KOPT-K1 (cell line): ENCODE measurements at regions not wholly inside any gene's neighbourhood (a gene's known extent, or its start where the extent isn't known, plus 50 kb on each side); places are given as distances from the start of the nearest gene placed in this dataset.
A peak's percentile ranks its signal among the peaks of the same experiment; 100 is the strongest.
"Not testable (repeated sequence)": the region's sequence is repeated elsewhere in the genome, so short reads cannot be mapped to it uniquely, and the experiment has no call there.

Source experiments
- H3K27ac ChIP-seq: fragments of 200-600 bp; sonication (generic); 2 replicates; pipeline ENCODE4 v1.5.1; 2016; ENCODE audit warnings: antibody characterized with exemption, mild to moderate bottlenecking, low read depth, low read length; ENCODE audit not compliant: poor library complexity, severe bottlenecking
- H3K36me3 ChIP-seq: fragments of 200-600 bp; sonication (generic); 2 replicates; pipeline ENCODE4 v1.5.1; 2017; ENCODE audit warnings: antibody characterized with exemption, mild to moderate bottlenecking, low read length, moderate library complexity; ENCODE audit not compliant: insufficient read depth
- H3K9me3 ChIP-seq: fragments of 200-600 bp; sonication (generic); 2 replicates; pipeline ENCODE4 v1.5.1; 2017; ENCODE audit warnings: antibody characterized with exemption, low read length, mild to moderate bottlenecking; ENCODE audit not compliant: insufficient read depth, poor library complexity, severe bottlenecking

DNA sequence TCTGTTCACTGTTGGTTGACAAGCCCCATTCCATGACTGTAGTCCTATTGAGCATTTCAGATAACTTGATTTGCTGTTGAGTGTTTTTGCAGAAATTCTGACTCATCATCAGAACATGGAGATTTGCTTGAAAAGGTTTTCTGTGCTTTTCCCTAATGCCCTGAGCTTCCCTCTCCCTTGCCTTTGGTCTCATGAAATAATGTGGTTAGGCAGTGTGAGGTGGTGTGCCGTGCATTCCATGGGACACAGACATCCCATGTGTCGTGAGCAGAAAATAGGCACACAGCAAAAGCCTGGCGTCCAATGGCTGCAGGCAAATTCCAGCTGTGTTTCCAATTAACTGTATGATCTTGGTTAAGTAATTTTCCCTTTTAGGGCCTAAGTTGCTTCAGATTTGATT is 197.4 kb downstream of the DLEU7 start:
- H3K27ac ChIP-seq, result no peak overlapping the region
- no peaks in the 10 kb centered on the region for H3K36me3 ChIP-seq
- no peaks in the 10 kb centered on the region for H3K9me3 ChIP-seq

DNA sequence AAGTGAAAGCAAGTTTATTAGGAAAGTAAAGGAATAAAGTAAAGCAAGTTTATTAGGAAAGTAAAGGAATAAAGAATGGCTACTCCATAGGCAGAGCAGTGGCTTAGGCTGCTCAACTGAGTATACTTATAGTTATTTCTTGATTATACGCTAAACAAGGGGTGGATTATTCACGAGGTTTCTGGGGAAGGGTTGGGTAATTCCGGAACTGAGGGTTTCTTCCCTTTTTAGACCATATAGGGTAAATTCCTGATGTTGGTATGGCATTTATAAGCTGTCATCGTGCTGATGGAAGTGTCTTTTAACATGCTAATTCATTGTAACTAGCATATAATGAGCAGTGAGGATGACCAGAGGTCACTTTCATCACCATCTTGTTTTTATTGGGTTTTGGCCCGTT is 194.3 kb downstream of the DLEU7 start:
- no peak overlapping the region for H3K27ac ChIP-seq
- no peaks in the 10 kb centered on the region for H3K9me3 ChIP-seq
- H3K36me3 ChIP-seq, result no peaks in the 10 kb centered on the region

DNA sequence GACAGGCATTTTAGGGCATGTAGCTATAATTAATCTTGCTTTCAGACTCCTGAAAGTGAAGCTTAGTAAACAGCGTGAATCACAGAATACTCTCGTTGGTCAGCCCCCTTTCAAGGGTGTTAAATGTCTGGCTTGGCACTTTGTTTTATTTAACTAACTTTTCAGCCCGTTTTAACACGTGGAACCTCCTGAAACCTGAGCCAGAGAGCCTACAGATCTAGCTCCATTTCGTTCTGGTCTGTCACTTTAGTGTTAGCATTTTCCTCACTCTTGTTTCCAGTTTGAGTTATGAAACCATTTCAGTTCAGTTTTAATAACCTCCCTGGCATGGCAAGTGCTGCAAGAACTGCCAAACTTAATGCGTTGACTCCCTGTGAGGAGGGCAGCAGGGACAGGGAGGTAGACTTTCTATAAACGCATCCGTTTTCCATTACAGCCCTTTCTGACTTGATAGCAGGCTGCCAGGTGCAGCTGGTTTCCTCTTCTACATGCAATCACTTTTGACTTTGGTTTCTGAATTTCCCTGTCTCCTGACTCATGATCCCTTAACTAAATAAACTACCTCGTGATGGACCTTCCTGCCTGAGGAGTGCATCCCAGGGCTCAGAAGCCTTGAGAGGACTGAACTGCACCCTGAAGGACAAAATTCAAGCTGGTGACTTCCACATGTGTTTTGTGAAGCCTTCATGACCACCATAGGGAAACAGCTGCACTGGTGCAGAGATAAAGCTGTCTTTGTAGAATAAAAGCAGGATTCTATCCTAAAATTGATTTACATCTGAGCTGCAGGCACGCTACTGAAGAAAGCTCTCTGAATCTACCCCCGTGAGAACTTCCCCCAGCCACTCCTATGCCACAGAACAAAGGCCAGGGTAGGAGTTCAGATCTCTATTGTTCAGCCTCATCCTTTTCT is 192.6 kb downstream of the DLEU7 start:
- Histone ChIP-seq H3K36me3 (no peaks in the 10 kb centered on the region), H3K27ac (peak overlapping the region; percentile 17), H3K9me3 (no peaks in the 10 kb centered on the region)

DNA sequence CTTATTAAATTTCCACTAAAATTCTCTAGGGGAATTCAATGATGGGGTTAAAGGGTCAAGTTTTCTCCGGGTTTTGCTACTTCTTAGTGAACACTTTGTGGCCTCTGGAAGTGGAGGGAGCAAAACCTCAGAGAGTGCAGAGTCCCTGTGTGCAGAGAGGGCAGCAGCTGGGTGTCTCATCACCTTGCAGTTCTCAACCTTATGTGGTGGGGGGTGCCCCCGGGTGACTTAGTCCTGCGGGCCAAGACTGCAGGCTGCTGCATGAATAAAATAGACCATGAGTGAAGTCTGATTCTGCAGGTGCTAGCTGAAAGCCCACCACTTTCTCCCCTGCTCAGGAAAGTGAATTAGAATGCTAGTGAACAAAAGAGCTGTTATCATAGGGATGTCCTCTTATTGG is 191.6 kb downstream of the DLEU7 start:
- Histone ChIP-seq H3K36me3 (no peaks in the 10 kb centered on the region), H3K27ac (no peak overlapping the region), H3K9me3 (no peaks in the 10 kb centered on the region)

DNA sequence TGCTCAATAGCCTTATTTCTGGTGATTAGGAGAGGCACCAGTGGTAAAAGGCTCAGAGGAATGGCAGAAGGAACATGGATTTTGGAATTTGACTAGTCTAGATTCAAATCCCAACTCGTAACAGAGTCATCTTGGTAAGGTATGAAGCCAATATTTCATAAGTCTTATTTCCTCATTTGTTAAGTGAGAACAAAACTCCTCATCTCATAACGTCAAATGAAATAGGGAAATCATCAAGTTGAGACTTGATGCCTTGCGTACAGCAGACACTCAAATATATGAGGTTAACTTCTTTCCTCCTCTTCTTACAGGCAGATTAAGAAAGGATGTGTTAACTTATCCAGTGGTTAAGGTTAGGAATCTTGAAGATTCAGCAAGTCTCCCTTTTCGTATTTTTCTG is 189.2 kb downstream of the DLEU7 start:
- no peaks in the 10 kb centered on the region for H3K36me3 ChIP-seq
- H3K9me3 ChIP-seq, result no peaks in the 10 kb centered on the region
- H3K27ac ChIP-seq, result no peak overlapping the region

DNA sequence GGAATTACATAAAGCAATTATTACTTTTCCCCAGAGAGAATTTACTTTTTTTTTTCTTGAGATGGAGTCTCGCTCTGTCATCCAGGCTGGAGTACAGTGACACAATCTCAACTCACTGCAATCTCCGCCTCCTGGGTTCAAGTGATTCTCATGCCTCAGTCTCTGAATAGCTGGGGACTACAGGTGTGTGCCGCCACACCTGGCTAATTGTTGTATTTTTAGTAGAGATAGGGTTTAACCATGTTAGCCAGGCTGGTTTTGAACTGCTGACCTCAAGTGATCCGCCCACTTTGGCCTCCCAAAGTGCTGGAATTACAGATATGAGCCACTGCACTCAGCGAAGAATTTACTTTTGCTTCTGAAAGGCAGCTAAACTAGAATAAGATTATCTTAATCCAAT is 181.6 kb downstream of the DLEU7 start:
- H3K36me3 ChIP-seq, H3K27ac ChIP-seq: not testable (repeated sequence)
- H3K9me3 ChIP-seq, result peaks cover 19% of the 10 kb centered on the region

DNA sequence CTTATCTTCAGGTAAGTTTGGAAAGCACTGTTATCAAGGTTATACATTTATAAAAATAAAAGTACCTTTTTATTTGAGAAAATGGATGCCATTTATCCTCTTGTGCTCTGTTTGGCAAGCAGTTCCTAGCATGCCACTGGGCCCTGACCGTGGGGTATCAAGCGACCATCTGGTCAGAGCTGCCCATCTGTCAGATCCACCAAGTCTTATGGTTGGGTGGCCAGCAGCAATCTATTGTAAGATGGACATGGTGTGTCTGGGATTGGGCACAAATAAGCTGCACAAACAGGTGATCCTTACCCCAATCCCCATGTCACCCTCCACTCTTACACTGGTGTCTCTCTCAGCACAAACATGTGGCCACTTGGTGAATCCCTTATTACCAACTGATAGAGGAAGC is 178.5 kb downstream of the DLEU7 start:
- peaks cover 22% of the 10 kb centered on the region for H3K9me3 ChIP-seq
- H3K27ac ChIP-seq, result no peak overlapping the region
- H3K36me3 ChIP-seq, result no peaks in the 10 kb centered on the region

DNA sequence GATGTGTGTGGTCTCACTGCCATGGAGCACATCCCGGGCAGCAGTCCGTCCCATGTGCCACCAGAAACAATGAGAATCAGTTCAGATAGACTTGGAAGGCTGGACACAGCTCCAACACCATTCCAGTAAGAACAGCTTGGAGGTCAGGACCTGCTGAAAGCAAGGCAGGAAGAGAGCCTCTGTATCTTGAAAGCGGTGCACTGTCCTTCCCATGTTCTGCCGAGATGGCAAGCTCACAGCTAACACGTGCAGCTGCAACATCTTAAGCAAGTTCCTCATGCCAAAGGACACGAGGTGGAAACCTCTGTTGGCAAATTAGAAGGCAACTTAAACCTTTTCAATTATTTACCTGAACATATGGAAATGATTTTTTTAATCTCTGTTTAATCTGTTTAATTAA is 175.4 kb downstream of the DLEU7 start:
- H3K36me3 ChIP-seq, result no peaks in the 10 kb centered on the region
- H3K27ac ChIP-seq, result no peak overlapping the region
- H3K9me3 ChIP-seq, result peaks cover 22% of the 10 kb centered on the region

DNA sequence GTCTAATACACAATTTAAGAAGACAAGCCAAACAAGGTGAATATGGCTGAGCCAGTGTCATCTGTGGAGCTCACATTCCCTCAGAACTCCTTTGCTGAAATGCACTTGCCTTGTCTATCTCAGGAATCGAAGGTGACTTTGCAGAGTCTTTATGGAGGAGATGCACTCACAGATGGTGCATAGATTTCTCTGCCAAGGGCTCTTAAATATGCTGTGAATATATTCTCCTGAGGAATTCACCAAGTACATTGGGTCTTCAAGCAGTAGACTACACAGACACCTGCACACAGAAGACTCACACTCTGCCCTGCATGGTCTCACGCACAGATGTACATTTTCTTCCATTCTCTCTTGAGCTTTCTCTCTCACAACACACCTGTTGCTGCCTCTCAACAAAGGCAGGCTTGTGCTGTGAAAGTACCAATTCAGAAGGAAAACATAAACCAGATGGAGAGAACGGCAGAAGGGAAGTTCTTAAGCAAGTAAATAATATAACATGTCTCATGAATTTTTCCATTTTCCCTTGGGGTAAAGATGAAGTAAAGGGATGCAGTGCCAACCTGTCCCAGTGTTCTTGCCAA is 174.7 kb downstream of the DLEU7 start:
- Histone ChIP-seq H3K9me3 (peaks cover 22% of the 10 kb centered on the region), H3K27ac (no peak overlapping the region)

DNA sequence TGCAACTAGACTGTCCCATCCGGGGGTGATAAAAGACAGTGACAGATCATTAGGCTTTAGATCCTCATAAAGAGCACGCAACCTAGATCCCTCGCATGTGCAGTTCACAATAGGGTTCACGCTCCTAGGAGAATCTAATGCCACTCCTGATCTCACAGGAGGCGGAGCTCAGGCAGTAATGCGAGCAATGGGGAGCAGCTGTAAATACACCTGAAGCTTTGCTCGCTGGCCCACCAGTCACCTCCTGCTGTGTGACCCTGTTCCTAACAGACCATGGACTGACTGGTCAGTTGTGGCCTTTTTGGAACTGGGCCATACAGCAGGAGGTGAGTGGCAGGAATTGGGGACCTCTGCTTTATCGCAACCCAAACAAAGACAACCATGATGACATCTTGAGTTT is 173.2 kb downstream of the DLEU7 start:
- Histone ChIP-seq H3K27ac (no peak overlapping the region), H3K9me3 (peaks cover 19% of the 10 kb centered on the region), H3K36me3 (no peaks in the 10 kb centered on the region)

More for the DNA sequence above, 174.7 kb downstream of the DLEU7 start:
- no peaks in the 10 kb centered on the region for H3K36me3 ChIP-seq

DNA sequence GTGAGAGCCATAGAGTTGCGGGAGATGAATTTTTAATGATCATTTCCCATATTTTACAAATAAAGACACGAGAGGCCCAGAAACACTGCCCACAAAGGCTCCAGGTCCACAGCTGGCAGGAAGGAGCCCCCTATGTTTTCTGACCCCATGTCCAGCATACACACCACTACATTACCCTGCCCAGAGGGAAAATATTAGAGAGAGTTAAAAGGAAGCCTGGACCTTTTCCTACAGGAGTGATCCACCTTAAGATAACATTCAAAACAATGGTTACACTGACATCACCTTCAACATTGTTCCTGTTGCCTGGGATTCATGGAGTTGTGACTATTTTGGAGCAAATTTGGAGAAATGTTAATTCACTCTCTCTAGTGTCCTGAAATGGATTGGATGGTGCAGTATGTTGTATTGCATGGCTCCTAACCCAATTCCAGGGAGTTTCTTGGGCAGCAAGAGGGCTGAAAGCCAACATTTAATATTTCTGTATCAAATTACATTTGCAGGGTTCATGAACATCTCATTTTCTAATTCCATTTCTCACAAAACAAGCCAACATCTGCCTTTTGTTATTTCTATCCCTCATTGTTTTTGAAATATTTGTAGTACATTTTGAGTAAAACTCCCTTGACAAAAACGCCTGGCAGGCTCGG is 172.5 kb downstream of the DLEU7 start:
- Histone ChIP-seq H3K27ac (no peak overlapping the region), H3K36me3 (no peaks in the 10 kb centered on the region), H3K9me3 (peaks cover 12% of the 10 kb centered on the region)

DNA sequence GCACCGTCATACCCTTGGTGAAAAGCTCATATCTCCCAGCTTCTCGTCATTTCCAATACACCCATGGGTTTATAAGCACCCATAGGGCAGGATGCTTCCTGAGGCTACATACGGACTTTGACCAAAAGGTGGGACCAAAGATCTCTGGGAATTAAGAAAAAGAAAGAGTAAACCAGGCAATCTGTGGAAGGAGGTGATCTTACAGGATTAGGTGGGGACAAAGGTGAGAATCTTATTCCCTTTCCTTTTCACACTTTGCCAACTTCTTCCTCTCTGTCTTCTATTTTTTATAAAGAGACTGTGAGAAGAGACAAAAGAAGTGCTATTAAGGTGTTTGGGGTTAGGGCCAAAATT is 172.0 kb downstream of the DLEU7 start:
- no peaks in the 10 kb centered on the region for H3K36me3 ChIP-seq
- H3K27ac ChIP-seq, result no peak overlapping the region

DNA sequence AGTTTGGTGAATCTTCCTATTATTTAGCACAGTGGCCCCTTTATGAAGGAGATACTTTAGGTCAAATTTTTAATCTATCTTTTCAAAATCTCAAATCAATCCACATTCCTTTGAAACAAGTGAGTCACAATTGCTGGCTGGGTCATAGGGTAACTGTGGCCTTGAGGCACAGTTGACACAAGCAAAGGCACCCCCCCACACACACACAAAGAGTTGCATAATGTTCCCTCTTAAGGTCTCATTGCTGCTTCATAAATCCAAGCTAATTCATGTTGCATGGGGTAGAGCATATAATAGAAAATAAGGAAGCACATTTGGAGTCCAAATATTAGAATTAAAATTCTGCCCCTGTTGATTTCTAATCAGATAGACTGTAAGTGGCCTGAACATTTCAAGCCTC is 171.5 kb downstream of the DLEU7 start:
- peaks cover 2% of the 10 kb centered on the region for H3K9me3 ChIP-seq
- no peak overlapping the region for H3K27ac ChIP-seq
- no peaks in the 10 kb centered on the region for H3K36me3 ChIP-seq

More for the DNA sequence above, 172.0 kb downstream of the DLEU7 start:
- H3K9me3 ChIP-seq, result peaks cover 7% of the 10 kb centered on the region

DNA sequence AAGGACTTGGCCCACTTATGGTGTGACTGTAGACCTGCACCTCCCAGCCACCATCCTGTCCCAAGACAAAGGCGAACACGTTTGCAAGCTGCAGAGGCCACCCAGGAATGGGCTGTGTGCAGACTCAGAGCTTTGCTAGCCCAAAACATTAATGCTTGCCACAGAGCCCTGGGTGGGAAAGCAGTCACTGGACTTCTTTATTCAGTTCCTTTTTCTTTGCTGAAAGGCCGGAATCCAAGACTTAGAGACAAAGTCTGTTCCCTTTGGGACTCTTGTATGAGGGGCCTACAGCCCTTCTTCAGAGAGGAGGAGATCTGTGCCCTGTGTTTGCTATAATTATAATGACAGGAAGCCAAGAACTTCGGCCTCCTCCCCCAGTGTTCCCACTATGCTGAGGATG is 167.8 kb downstream of the DLEU7 start:
- H3K9me3 ChIP-seq, result no peaks in the 10 kb centered on the region
- H3K36me3 ChIP-seq, result no peaks in the 10 kb centered on the region
- no peak overlapping the region for H3K27ac ChIP-seq

DNA sequence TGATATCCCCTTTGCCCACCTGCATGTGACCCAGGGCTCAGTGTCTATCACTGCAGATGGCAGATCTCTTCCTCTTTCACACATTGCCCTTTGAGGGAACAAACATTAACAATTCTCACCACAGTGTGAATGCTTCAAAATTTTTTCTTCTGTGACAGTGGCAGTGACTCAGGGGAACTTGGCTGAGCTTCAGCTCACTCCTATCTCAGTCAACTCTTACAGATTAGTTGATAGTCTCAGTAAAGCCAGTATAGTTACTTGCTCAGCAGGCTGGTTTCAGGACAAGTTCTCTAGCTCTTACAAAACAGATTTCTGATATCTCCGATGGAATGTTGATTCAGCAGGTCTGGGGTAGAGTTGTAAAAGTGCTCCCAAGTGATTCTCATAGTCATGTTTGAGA is 166.9 kb downstream of the DLEU7 start:
- H3K9me3 ChIP-seq, result no peaks in the 10 kb centered on the region
- no peak overlapping the region for H3K27ac ChIP-seq
- no peaks in the 10 kb centered on the region for H3K36me3 ChIP-seq
